ENCODE measurements at regions not wholly inside any gene's neighbourhood (a gene's known extent, or its start where the extent isn't known, plus 50 kb on each side); places are given as distances from the start of the nearest gene placed in this dataset.
"Not testable (repeated sequence)": the region's sequence is repeated elsewhere in the genome, so short reads cannot be mapped to it uniquely, and the experiment has no call there.

- not testable (repeated sequence) for DNase-seq (ENCODE audit: low read depth in 1 of 2, low spot score in 2 of 2); H3K27ac ChIP-seq; H3K27me3 ChIP-seq (replicated peaks); H3K4me1 ChIP-seq (replicated peaks); H3K4me3 ChIP-seq; H3K36me3 ChIP-seq; H3K9me3 ChIP-seq (replicated peaks)
Observed at GRCh38 chr11:44442893-44443673, 122.4 kb upstream of the CD82 start.

- Histone ChIP-seq H3K4me1 (replicated peaks) (0 out of 2 replicates have a peak, but pooled peaks cover 3% of the 10 kb centered on the region), H3K27me3 (replicated peaks) (peaks cover 3% of the 10 kb centered on the region; the same call in 1 of the 2 replicates), H3K4me3 (no peak overlapping the region), H3K27ac (no peak overlapping the region), H3K9me3 (replicated peaks) (no peaks in the 10 kb centered on the region), H3K36me3 (no peaks in the 10 kb centered on the region)
- DNase-seq (ENCODE audit: low read depth in 1 of 2, low spot score in 2 of 2): no peak
Observed at GRCh38 chr11:44443836-44444769, 121.4 kb upstream of the CD82 start.

GRCh38 chr11:44444770-44445321, 120.6 kb upstream of the CD82 start:
- Histone ChIP-seq H3K27me3 (replicated peaks) (peaks cover 2% of the 10 kb centered on the region; the same call in 1 of the 2 replicates), H3K9me3 (replicated peaks) (no peaks in the 10 kb centered on the region), H3K4me3 (no peak overlapping the region), H3K27ac (no peak overlapping the region), H3K4me1 (replicated peaks) (0 out of 2 replicates have a peak, but pooled peaks cover 3% of the 10 kb centered on the region), H3K36me3 (no peaks in the 10 kb centered on the region)
- DNase-seq (ENCODE audit: low read depth in 1 of 2, low spot score in 2 of 2): no peak

- Histone ChIP-seq H3K4me1 (replicated peaks) (peaks cover 8% of the 10 kb centered on the region), H3K27me3 (replicated peaks) (peaks cover 2% of the 10 kb centered on the region; the same call in 1 of the 2 replicates), H3K36me3 (no peaks in the 10 kb centered on the region), H3K27ac (no peak overlapping the region), H3K9me3 (replicated peaks) (no peaks in the 10 kb centered on the region), H3K4me3 (no peak overlapping the region)
- peak in 1 of 2 experiments; percentile 45 for DNase-seq (ENCODE audit: low read depth in 1 of 2, low spot score in 2 of 2)
Observed at GRCh38 chr11:44445500-44446365, 119.7 kb upstream of the CD82 start.

GRCh38 chr11:44446366-44446762, 119.1 kb upstream of the CD82 start:
- Histone ChIP-seq H3K27ac (no peak overlapping the region), H3K9me3 (replicated peaks) (no peaks in the 10 kb centered on the region), H3K36me3 (no peaks in the 10 kb centered on the region), H3K4me3 (no peak overlapping the region), H3K27me3 (replicated peaks) (peaks cover 2% of the 10 kb centered on the region; the same call in 1 of the 2 replicates), H3K4me1 (replicated peaks) (peaks cover 9% of the 10 kb centered on the region)
- DNase-seq (ENCODE audit: low read depth in 1 of 2, low spot score in 2 of 2): no peak

GRCh38 chr11:44446996-44447771, 118.3 kb upstream of the CD82 start:
- Histone ChIP-seq H3K27me3 (replicated peaks) (peaks cover 2% of the 10 kb centered on the region; the same call in 1 of the 2 replicates), H3K4me3 (no peak overlapping the region), H3K27ac (no peak overlapping the region), H3K4me1 (replicated peaks) (peaks cover 9% of the 10 kb centered on the region), H3K36me3 (no peaks in the 10 kb centered on the region), H3K9me3 (replicated peaks) (no peaks in the 10 kb centered on the region)
- peak in 1 of 2 experiments; percentile 41 for DNase-seq (ENCODE audit: low read depth in 1 of 2, low spot score in 2 of 2)

- DNase-seq (ENCODE audit: low read depth in 1 of 2, low spot score in 2 of 2): peak; percentile 18 to 55
- no peak overlapping the region for H3K27ac ChIP-seq
- H3K4me1 ChIP-seq (replicated peaks): peaks cover 9% of the 10 kb centered on the region
- no peaks in the 10 kb centered on the region for H3K36me3 ChIP-seq
- H3K4me3 ChIP-seq: no peak overlapping the region
- H3K27me3 ChIP-seq (replicated peaks): no peaks in the 10 kb centered on the region
- no peaks in the 10 kb centered on the region for H3K9me3 ChIP-seq (replicated peaks)
Observed at GRCh38 chr11:44450295-44450932, 115.0 kb upstream of the CD82 start.

GRCh38 chr11:44451706-44452105, 113.8 kb upstream of the CD82 start:
- Histone ChIP-seq H3K27me3 (replicated peaks) (no peaks in the 10 kb centered on the region), H3K4me1 (replicated peaks) (peaks cover 7% of the 10 kb centered on the region), H3K36me3 (no peaks in the 10 kb centered on the region), H3K27ac (no peak overlapping the region), H3K9me3 (replicated peaks) (no peaks in the 10 kb centered on the region), H3K4me3 (no peak overlapping the region)
- peak in 1 of 2 experiments; percentile 32 for DNase-seq (ENCODE audit: low read depth in 1 of 2, low spot score in 2 of 2)

- Histone ChIP-seq H3K4me3 (no peak overlapping the region), H3K36me3 (no peaks in the 10 kb centered on the region), H3K27ac (no peak overlapping the region), H3K9me3 (replicated peaks) (no peaks in the 10 kb centered on the region), H3K4me1 (replicated peaks) (peaks cover 7% of the 10 kb centered on the region), H3K27me3 (replicated peaks) (no peaks in the 10 kb centered on the region)
- peak in 1 of 2 experiments; percentile 47 for DNase-seq (ENCODE audit: low read depth in 1 of 2, low spot score in 2 of 2)
Observed at GRCh38 chr11:44452827-44453572, 112.5 kb upstream of the CD82 start.

- Histone ChIP-seq H3K9me3 (replicated peaks) (no peaks in the 10 kb centered on the region), H3K4me3 (no peak overlapping the region), H3K36me3 (no peaks in the 10 kb centered on the region), H3K27me3 (replicated peaks) (no peaks in the 10 kb centered on the region), H3K27ac (no peak overlapping the region), H3K4me1 (replicated peaks) (peaks cover 7% of the 10 kb centered on the region)
- DNase-seq (ENCODE audit: low read depth in 1 of 2, low spot score in 2 of 2): peak in 1 of 2 experiments; percentile 38
Observed at GRCh38 chr11:44453871-44454270, 111.6 kb upstream of the CD82 start.

- H3K4me1 ChIP-seq (replicated peaks): peaks cover 7% of the 10 kb centered on the region
- DNase-seq (ENCODE audit: low read depth in 1 of 2, low spot score in 2 of 2): peak in 1 of 2 experiments; percentile 41
- H3K36me3 ChIP-seq: no peaks in the 10 kb centered on the region
- H3K9me3 ChIP-seq (replicated peaks): no peaks in the 10 kb centered on the region
- 0 out of 2 replicates have a peak, but pooled peaks cover 4% of the 10 kb centered on the region for H3K27me3 ChIP-seq (replicated peaks)
- H3K4me3 ChIP-seq: no peak overlapping the region
- no peak overlapping the region for H3K27ac ChIP-seq
Observed at GRCh38 chr11:44454666-44455065, 110.8 kb upstream of the CD82 start.

Measured in SJSA1 (cell line).